22Rv1 (cell line): ENCODE measurements at regions not wholly inside any gene's neighbourhood (a gene's known extent, or its start where the extent isn't known, plus 50 kb on each side); places are given as distances from the start of the nearest gene placed in this dataset.
"Not testable (repeated sequence)": the region's sequence is repeated elsewhere in the genome, so short reads cannot be mapped to it uniquely, and the experiment has no call there.

Experiments
- ZFX ChIP-seq: fragments of 450-650 bp; IDR thresholded peaks from 2 replicates; pipeline ENCODE4 v1.6.1; 2017; ENCODE audit warnings: antibody characterized with exemption, borderline replicate concordance
- TF ChIP-seq, protein P1 (sequence below): fragments of 450-650 bp; IDR thresholded peaks from 2 replicates; pipeline ENCODE4 v1.5.1; 2017; ENCODE audit warnings: mild to moderate bottlenecking

GRCh38 chr9:38515055-38515454 lies 90.8 kb upstream of the IGFBPL1 start:
- TF ChIP-seq, protein P1, sequence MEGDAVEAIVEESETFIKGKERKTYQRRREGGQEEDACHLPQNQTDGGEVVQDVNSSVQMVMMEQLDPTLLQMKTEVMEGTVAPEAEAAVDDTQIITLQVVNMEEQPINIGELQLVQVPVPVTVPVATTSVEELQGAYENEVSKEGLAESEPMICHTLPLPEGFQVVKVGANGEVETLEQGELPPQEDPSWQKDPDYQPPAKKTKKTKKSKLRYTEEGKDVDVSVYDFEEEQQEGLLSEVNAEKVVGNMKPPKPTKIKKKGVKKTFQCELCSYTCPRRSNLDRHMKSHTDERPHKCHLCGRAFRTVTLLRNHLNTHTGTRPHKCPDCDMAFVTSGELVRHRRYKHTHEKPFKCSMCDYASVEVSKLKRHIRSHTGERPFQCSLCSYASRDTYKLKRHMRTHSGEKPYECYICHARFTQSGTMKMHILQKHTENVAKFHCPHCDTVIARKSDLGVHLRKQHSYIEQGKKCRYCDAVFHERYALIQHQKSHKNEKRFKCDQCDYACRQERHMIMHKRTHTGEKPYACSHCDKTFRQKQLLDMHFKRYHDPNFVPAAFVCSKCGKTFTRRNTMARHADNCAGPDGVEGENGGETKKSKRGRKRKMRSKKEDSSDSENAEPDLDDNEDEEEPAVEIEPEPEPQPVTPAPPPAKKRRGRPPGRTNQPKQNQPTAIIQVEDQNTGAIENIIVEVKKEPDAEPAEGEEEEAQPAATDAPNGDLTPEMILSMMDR = not testable (repeated sequence)
- not testable (repeated sequence) for TF ChIP-seq ZFX
